ENCODE measurements at regions not wholly inside any gene's neighbourhood (a gene's known extent, or its start where the extent isn't known, plus 50 kb on each side); places are given as distances from the start of the nearest gene placed in this dataset.

DNA sequence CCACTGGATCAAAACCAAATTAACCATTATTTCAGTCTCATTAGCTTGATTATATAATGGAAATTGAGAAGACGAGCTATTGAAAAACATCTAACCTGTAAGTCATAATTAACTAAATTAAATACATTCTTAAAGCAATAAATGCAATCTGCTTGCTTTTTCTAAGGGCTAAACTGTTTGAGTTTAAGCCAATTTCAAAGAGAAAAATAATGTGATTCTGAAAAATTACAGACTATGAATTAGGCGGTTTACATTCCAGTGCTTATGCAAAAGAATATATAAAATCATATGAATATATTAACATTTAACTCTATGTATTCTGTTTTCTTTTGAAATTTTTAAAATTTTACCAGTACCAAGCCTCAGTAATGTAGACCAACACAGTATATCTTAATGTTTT, 1349.4 kb downstream of the FSCB start:
- TF ChIP-seq, protein P1, sequence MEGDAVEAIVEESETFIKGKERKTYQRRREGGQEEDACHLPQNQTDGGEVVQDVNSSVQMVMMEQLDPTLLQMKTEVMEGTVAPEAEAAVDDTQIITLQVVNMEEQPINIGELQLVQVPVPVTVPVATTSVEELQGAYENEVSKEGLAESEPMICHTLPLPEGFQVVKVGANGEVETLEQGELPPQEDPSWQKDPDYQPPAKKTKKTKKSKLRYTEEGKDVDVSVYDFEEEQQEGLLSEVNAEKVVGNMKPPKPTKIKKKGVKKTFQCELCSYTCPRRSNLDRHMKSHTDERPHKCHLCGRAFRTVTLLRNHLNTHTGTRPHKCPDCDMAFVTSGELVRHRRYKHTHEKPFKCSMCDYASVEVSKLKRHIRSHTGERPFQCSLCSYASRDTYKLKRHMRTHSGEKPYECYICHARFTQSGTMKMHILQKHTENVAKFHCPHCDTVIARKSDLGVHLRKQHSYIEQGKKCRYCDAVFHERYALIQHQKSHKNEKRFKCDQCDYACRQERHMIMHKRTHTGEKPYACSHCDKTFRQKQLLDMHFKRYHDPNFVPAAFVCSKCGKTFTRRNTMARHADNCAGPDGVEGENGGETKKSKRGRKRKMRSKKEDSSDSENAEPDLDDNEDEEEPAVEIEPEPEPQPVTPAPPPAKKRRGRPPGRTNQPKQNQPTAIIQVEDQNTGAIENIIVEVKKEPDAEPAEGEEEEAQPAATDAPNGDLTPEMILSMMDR (IDR thresholded peaks at IDR 0.05): no peak
- TF ChIP-seq POLR2AphosphoS5 (IDR thresholded peaks at IDR 0.05; ENCODE audit: low read depth, low read length): no peak
- TF ChIP-seq, protein P2, sequence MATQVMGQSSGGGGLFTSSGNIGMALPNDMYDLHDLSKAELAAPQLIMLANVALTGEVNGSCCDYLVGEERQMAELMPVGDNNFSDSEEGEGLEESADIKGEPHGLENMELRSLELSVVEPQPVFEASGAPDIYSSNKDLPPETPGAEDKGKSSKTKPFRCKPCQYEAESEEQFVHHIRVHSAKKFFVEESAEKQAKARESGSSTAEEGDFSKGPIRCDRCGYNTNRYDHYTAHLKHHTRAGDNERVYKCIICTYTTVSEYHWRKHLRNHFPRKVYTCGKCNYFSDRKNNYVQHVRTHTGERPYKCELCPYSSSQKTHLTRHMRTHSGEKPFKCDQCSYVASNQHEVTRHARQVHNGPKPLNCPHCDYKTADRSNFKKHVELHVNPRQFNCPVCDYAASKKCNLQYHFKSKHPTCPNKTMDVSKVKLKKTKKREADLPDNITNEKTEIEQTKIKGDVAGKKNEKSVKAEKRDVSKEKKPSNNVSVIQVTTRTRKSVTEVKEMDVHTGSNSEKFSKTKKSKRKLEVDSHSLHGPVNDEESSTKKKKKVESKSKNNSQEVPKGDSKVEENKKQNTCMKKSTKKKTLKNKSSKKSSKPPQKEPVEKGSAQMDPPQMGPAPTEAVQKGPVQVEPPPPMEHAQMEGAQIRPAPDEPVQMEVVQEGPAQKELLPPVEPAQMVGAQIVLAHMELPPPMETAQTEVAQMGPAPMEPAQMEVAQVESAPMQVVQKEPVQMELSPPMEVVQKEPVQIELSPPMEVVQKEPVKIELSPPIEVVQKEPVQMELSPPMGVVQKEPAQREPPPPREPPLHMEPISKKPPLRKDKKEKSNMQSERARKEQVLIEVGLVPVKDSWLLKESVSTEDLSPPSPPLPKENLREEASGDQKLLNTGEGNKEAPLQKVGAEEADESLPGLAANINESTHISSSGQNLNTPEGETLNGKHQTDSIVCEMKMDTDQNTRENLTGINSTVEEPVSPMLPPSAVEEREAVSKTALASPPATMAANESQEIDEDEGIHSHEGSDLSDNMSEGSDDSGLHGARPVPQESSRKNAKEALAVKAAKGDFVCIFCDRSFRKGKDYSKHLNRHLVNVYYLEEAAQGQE (IDR thresholded peaks at IDR 0.05; ENCODE audit: insufficient read depth in 1 of 2, low read depth in 2 of 2, low read length in 1 of 2): no peak

Data from Panc1 (cell line).